Thymus (tissue), 11 donors: ENCODE measurements at regions not wholly inside any gene's neighbourhood (a gene's known extent, or its start where the extent isn't known, plus 50 kb on each side); places are given as distances from the start of the nearest gene placed in this dataset.

Source experiments
- DNase-seq, 9 donors: peaks; one replicate each; pipeline ENCODE4 v3.0.0-alpha.2; 2013; ENCODE audit warnings: low spot score in 9 of 9, low read depth in 6 of 9, missing footprints in 1 of 9
- H3K27ac ChIP-seq, 2 donors: one replicate each; pipeline ENCODE4 v1.5.1; 2013; ENCODE audit warnings: control low read depth in 1 of 2, low read depth in 1 of 2, low read length in 1 of 2, mild to moderate bottlenecking in 1 of 2, moderate library complexity in 1 of 2
- H3K27me3 ChIP-seq, 2 donors: one replicate each; pipeline ENCODE4 v1.5.1; 2013; ENCODE audit warnings: low read length in 1 of 2; ENCODE audit not compliant: control insufficient read depth in 2 of 2, insufficient read depth in 1 of 2
- H3K36me3 ChIP-seq, 2 donors: one replicate each; pipeline ENCODE4 v1.5.1; 2013; ENCODE audit warnings: low read length in 1 of 2, mild to moderate bottlenecking in 1 of 2, moderate library complexity in 1 of 2; ENCODE audit not compliant: control insufficient read depth in 2 of 2, insufficient read depth in 2 of 2
- H3K4me1 ChIP-seq, 2 donors: one replicate each; pipeline ENCODE4 v1.5.1; 2013; ENCODE audit warnings: low read length in 2 of 2; ENCODE audit not compliant: control insufficient read depth in 2 of 2, insufficient read depth in 2 of 2
- H3K4me3 ChIP-seq, 2 donors: one replicate each; pipeline ENCODE4 v1.5.1; 2013; ENCODE audit warnings: low read length in 2 of 2, control low read depth in 1 of 2, mild to moderate bottlenecking in 1 of 2
- H3K9me3 ChIP-seq, 2 donors: one replicate each; pipeline ENCODE4 v1.5.1; 2013; ENCODE audit warnings: low read length in 1 of 2, mild to moderate bottlenecking in 1 of 2; ENCODE audit not compliant: control insufficient read depth in 2 of 2, insufficient read depth in 1 of 2
- WGBS: extraction: QIAGEN DNeasy Blood & Tissue Kit; methylation state at CpG from one replicate; pipeline ENCODE4 v1.1.7; 2013; 5-methylcytosine and 5-hydroxymethylcytosine counted together
- donor health status: healthy.

DNA sequence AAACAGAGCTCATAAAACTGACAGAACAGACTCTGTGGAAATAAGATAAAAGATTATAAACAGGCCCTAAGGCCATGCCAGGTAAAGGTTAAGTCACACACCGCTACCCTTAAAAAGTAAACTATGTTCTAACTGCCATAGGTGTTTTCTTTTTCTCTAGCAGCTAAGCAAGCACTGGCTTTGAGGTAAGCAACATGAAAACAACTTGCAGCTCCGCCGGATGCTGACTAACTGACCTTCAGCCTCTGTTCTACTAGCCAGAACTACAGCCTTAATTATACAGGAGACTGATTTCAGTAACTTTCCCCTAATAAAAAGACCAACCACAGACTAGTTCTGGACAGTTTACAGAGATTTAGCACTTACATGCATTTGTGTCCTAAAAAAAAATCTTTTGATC, 708.3 kb downstream of the CCSER2 start:
- peaks cover 0 to 3% of the 10 kb centered on the region in 2 donors for H3K9me3 ChIP-seq
- no peaks in the 10 kb centered on the region for H3K4me1 ChIP-seq
- H3K4me3 ChIP-seq, result no peak overlapping the region
- H3K36me3 ChIP-seq, result no peaks in the 10 kb centered on the region
- DNase-seq, result no peak
- H3K27me3 ChIP-seq, result no peaks in the 10 kb centered on the region
- H3K27ac ChIP-seq, result no peak overlapping the region
- WGBS, result 98% methylated on average over 3 of the region's 3 CpGs

DNA sequence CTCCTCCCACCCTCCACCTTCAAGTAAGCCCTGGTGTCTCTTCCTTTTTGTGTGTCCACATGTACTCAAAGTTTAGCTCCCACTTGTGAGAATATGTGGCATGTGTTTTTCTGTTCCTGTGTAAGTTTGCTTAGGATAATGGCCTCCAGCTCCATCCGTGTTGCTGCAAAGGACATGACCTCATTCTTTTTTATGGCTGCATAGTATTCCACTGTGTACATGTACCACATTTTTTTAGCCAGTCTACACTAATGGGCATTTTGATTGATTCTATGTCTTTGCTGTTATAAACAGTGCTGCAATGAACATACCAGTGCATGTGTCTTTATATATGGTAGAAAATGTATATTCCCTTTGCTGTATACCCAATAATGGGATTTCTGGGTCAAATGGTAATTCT, 710.9 kb downstream of the CCSER2 start:
- Histone ChIP-seq H3K4me1 (no peaks in the 10 kb centered on the region), H3K36me3 (no peaks in the 10 kb centered on the region)
- WGBS, result 98% methylated on average over 1 of the region's 1 CpG

DNA sequence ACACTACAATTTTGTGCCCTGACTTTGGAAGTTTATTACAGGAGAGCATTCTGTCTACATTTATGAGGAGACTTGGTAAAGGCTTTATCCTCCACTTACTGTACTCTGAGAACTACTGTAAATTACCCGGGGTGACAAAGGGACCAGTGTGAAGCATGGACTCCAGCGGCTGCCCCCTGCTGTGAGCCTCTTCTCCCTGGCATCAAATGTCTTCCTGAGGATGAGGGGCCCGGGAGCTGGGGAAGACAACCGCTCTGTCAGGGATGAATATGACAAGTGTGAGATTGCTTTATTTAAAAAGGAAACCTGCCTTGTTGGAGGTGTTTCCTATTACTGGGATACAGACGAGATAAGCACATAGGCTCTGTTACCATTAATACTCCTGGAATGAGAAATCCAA, 714.8 kb downstream of the CCSER2 start:
- Histone ChIP-seq H3K4me1 (no peaks in the 10 kb centered on the region), H3K36me3 (no peaks in the 10 kb centered on the region), H3K4me3 (no peak overlapping the region), H3K27me3 (no peaks in the 10 kb centered on the region), H3K27ac (no peak overlapping the region), H3K9me3 (no peaks in the 10 kb centered on the region)
- no peak for DNase-seq
- 92% methylated on average over 5 of the region's 5 CpGs for WGBS

More for the DNA sequence above, 710.9 kb downstream of the CCSER2 start:
- no peak overlapping the region for H3K27ac ChIP-seq
- H3K9me3 ChIP-seq, result no peaks in the 10 kb centered on the region
- no peak overlapping the region for H3K4me3 ChIP-seq
- DNase-seq, result no peak
- no peaks in the 10 kb centered on the region for H3K27me3 ChIP-seq

DNA sequence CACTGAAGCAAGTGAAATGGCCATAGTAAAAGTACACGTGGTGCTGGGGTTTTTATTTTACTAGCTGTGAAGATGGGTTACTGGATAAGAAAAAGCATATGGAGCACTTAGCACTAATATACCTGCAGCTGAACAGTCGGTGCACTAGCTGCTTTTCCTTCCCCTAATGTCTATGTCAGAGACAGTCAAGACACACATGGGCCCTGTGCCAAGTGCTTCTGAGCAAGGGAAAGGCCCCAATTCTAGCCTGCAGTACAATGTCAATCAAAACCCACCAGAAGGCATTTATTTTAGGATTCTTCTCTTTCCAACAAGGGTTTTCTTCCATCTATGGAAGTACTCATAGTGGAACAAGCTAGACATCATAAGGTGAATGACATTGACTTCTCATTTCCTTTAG, 716.7 kb downstream of the CCSER2 start:
- no peak overlapping the region for H3K4me3 ChIP-seq
- 5% methylated on average over 2 of the region's 2 CpGs for WGBS
- no peak overlapping the region for H3K27ac ChIP-seq
- no peaks in the 10 kb centered on the region for H3K9me3 ChIP-seq
- DNase-seq, result no peak
- no peaks in the 10 kb centered on the region for H3K36me3 ChIP-seq
- no peaks in the 10 kb centered on the region for H3K4me1 ChIP-seq
- H3K27me3 ChIP-seq, result no peaks in the 10 kb centered on the region

DNA sequence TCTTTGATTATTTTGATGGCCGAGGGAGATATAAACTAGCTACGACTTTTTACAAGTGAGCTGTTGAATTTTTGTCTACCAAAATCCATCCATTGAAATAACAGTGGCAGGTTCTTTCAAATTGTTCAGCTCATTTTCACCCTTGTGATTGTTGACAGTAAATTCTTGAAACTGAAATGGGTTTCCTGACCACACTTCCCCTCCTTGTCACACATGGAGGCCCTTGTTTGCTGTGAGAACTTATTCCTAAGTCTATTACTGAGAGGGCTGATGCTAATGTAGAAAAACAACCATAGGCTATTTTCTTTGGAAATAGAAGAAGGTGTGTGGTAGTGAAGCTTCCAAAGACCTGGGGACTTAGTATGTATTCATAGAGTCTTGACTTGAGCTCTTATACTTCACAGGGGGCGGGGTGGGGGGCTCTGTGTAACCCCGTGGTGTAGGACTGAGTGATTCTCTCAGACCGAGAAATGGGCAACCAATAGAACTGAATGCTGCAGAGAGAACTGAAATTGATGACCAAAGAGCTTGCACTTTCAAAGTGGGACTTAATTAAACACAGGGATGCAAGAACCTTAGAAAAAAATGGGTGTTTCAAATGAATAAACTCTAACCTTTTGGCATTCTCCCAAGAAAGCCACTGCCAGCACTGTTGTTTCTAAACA, 718.9 kb downstream of the CCSER2 start:
- Histone ChIP-seq H3K9me3 (no peaks in the 10 kb centered on the region), H3K4me1 (no peaks in the 10 kb centered on the region), H3K27ac (no peak overlapping the region), H3K36me3 (no peaks in the 10 kb centered on the region), H3K4me3 (no peak overlapping the region), H3K27me3 (no peaks in the 10 kb centered on the region)
- DNase-seq, result no peak
- WGBS, result 52% methylated on average over 5 of the region's 5 CpGs

DNA sequence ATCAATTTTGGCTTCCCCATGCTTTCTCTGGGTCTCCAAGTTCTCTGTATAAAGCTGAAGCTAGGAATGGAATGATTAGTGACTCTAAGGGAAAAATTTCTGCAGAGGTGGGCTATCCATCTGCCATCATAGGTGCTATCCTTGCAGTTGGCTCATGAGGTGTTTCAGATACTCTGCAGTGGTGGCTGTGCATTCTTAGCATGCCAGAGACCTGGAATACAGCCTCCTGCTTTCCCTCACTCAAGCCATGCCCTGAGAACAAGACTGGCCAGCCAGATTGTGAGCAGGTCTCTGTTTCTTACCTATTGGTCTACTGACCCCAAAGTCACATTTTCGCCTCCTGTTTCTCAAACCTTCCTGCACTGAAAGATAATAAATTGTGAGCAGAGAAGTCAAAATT, 719.6 kb downstream of the CCSER2 start:
- Histone ChIP-seq H3K27ac (no peak overlapping the region), H3K9me3 (no peaks in the 10 kb centered on the region), H3K36me3 (no peaks in the 10 kb centered on the region), H3K4me3 (no peak overlapping the region), H3K27me3 (no peaks in the 10 kb centered on the region), H3K4me1 (no peaks in the 10 kb centered on the region)
- no peak for DNase-seq
- 90% methylated on average over 1 of the region's 1 CpG for WGBS

DNA sequence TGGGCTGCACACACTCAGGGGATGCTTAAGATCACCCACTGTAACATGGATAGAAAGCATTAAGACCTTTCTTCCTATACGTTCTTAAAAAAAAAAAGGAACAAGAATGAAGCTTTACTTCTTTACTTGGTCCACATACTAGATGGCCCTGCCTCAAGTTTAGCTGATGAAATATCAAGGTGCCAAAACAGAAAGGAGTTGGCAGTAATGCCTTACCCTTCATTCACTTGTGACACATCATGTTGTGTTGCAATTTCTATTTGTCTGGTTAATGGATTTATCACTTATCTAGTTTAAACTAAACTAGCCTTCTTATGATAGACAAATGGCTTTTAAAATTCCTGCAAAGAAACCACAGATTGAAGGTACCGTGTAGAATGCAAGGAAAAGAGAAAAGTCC, 720.3 kb downstream of the CCSER2 start:
- Histone ChIP-seq H3K36me3 (no peaks in the 10 kb centered on the region), H3K27me3 (no peaks in the 10 kb centered on the region), H3K4me3 (no peak overlapping the region), H3K4me1 (no peaks in the 10 kb centered on the region), H3K27ac (no peak overlapping the region), H3K9me3 (no peaks in the 10 kb centered on the region)
- DNase-seq, result no peak
- WGBS, result 85% methylated on average over 2 of the region's 2 CpGs

DNA sequence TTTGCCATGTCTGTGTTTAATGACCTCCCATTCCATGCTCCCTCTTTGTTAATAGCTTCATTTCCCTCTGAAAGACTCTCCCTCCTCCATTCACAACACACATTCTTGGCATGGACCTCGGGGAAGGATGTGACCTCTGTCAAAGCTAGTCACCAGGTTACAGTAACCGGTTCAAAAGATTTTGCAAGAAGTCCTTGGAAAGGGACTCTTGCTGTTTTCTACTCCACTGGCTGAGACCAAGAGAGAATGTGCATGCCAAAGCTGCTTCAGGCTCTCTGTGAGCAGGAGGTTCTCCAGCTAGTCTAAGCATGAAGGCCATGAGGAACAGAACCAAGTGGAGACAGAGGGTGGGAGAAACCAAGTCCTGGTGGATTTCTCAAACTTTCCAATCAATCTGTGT, 732.6 kb downstream of the CCSER2 start:
- H3K4me1 ChIP-seq, result no peaks in the 10 kb centered on the region
- peaks cover 0 to 3% of the 10 kb centered on the region in 2 donors for H3K9me3 ChIP-seq
- no peaks in the 10 kb centered on the region for H3K36me3 ChIP-seq
- H3K27me3 ChIP-seq, result no peaks in the 10 kb centered on the region
- WGBS, result 82% methylated on average over 2 of the region's 2 CpGs
- no peak overlapping the region for H3K4me3 ChIP-seq
- no peak overlapping the region for H3K27ac ChIP-seq
- no peak for DNase-seq

DNA sequence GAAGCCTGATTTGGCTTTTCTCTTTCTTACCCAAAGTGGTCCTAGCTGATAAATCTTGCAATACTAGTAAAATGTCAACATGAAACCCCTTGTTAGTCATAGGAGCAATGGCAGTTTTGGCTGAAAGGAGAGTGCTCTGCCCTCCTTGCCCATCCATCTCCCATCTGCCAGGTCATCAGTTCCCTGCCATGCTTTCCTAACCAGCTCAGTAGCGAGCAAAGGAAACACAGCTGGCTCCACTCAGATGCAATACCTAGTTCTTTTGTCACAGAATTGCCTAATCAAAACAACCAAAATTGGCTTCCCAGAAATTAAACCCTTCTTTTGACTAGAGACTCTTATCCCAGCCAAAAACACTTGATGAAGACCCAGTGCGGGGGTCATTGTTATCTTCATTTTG, 733.0 kb downstream of the CCSER2 start:
- DNase-seq, result no peak
- Histone ChIP-seq H3K4me1 (no peaks in the 10 kb centered on the region), H3K36me3 (no peaks in the 10 kb centered on the region), H3K9me3 (peaks cover 0 to 3% of the 10 kb centered on the region in 2 donors), H3K27ac (no peak overlapping the region), H3K27me3 (no peaks in the 10 kb centered on the region), H3K4me3 (no peak overlapping the region)
- WGBS, result 92% methylated on average over 2 of the region's 2 CpGs

DNA sequence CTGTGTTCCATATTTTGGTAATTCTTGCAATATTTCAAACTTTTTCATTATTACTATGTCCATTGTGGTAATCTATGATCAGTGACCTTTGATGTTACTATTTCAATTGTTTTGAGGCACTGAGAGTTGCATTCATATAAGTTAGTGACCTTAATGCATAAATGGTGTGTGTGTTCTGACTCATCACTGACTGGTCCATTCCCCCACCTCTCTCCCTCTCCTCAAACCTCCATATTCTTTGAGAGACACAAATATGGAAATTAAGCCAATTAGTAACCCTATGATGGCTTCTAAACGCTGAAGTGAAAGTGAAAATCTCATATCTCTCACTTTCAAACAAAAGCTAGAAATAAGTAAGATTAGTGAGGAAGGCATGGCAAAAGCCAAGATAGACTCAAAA, 739.6 kb downstream of the CCSER2 start:
- no peak for DNase-seq
- H3K9me3 ChIP-seq, result no peaks in the 10 kb centered on the region
- 88% methylated on average over 1 of the region's 1 CpG for WGBS

More for the DNA sequence above, 739.6 kb downstream of the CCSER2 start:
- Histone ChIP-seq H3K27ac (no peak overlapping the region), H3K4me3 (no peak overlapping the region), H3K36me3 (no peaks in the 10 kb centered on the region), H3K27me3 (no peaks in the 10 kb centered on the region), H3K4me1 (no peaks in the 10 kb centered on the region)
